ENCODE measurements at regions not wholly inside any gene's neighbourhood (a gene's known extent, or its start where the extent isn't known, plus 50 kb on each side); places are given as distances from the start of the nearest gene placed in this dataset.
"Not testable (repeated sequence)": the region's sequence is repeated elsewhere in the genome, so short reads cannot be mapped to it uniquely, and the experiment has no call there.

- no peak for TF ChIP-seq CTCF (IDR thresholded peaks at IDR 0.05; ENCODE audit: low read depth, low read length)
- no peak for DNase-seq (ENCODE audit: extremely low read depth, low read depth)
Observed at GRCh38 chr12:124374567-124374966, 79.7 kb downstream of the RFLNA start.

GRCh38 chr12:124374147-124374546, 79.3 kb downstream of the RFLNA start:
- no peak for TF ChIP-seq CTCF (IDR thresholded peaks at IDR 0.05; ENCODE audit: low read depth, low read length)
- no peak for DNase-seq (ENCODE audit: extremely low read depth, low read depth)

GRCh38 chr12:124373701-124374100, 78.8 kb downstream of the RFLNA start:
- not testable (repeated sequence) for DNase-seq (ENCODE audit: extremely low read depth, low read depth)

- no peak for TF ChIP-seq CTCF (IDR thresholded peaks at IDR 0.05; ENCODE audit: low read depth, low read length)
Observed at GRCh38 chr12:124372831-124373230, 77.9 kb downstream of the RFLNA start.

GRCh38 chr12:124371970-124372555, 77.2 kb downstream of the RFLNA start:
- DNase-seq (ENCODE audit: extremely low read depth, low read depth) = no peak
- no peak for TF ChIP-seq CTCF (IDR thresholded peaks at IDR 0.05; ENCODE audit: low read depth, low read length)

More at GRCh38 chr12:124372831-124373230, 77.9 kb downstream of the RFLNA start:
- no peak for DNase-seq (ENCODE audit: extremely low read depth, low read depth)

GRCh38 chr12:124371366-124371765, 76.5 kb downstream of the RFLNA start:
- TF ChIP-seq CTCF (IDR thresholded peaks at IDR 0.05; ENCODE audit: low read depth, low read length) = no peak
- DNase-seq (ENCODE audit: extremely low read depth, low read depth) = no peak

GRCh38 chr12:124370851-124371250, 76.0 kb downstream of the RFLNA start:
- no peak for TF ChIP-seq CTCF (IDR thresholded peaks at IDR 0.05; ENCODE audit: low read depth, low read length)
- no peak for DNase-seq (ENCODE audit: extremely low read depth, low read depth)

GRCh38 chr12:124370384-124370783, 75.5 kb downstream of the RFLNA start:
- DNase-seq (ENCODE audit: extremely low read depth, low read depth) = no peak
- no peak for TF ChIP-seq CTCF (IDR thresholded peaks at IDR 0.05; ENCODE audit: low read depth, low read length)
